ENCODE measurements at regions not wholly inside any gene's neighbourhood (a gene's known extent, or its start where the extent isn't known, plus 50 kb on each side); places are given as distances from the start of the nearest gene placed in this dataset.
A peak's percentile ranks its signal among the peaks of the same experiment; 100 is the strongest.

- no peak for DNase-seq
These were observed 83.4 kb upstream of the MGMT start for GRCh38 chr10:129383651-129384050.

- no peak for DNase-seq
These were observed 81.4 kb upstream of the MGMT start for GRCh38 chr10:129385600-129385999.

- no peak for DNase-seq
These were observed 80.4 kb upstream of the MGMT start for GRCh38 chr10:129386415-129387257.

GRCh38 chr10:129387258-129387525, 79.8 kb upstream of the MGMT start:
- no peak for DNase-seq

GRCh38 chr10:129388435-129388834, 78.6 kb upstream of the MGMT start:
- DNase-seq, result no peak

- no peak for DNase-seq
These were observed 77.8 kb upstream of the MGMT start for GRCh38 chr10:129389194-129389593.

- no peak for DNase-seq
These were observed 76.9 kb upstream of the MGMT start for GRCh38 chr10:129390147-129390546.

- no peak for DNase-seq
These were observed 76.3 kb upstream of the MGMT start for GRCh38 chr10:129390726-129391125.

GRCh38 chr10:129391464-129391863, 75.6 kb upstream of the MGMT start:
- no peak for DNase-seq

GRCh38 chr10:129392855-129393254, 74.2 kb upstream of the MGMT start:
- no peak for DNase-seq

- no peak for DNase-seq
These were observed 73.2 kb upstream of the MGMT start for GRCh38 chr10:129393812-129394211.

GRCh38 chr10:129394518-129395328, 72.3 kb upstream of the MGMT start:
- no peak for DNase-seq

- DNase-seq, result no peak
These were observed 70.9 kb upstream of the MGMT start for GRCh38 chr10:129396021-129396722.

- DNase-seq, result no peak
These were observed 69.7 kb upstream of the MGMT start for GRCh38 chr10:129397198-129397974.

- DNase-seq, result peak; percentile 84
These were observed 68.3 kb upstream of the MGMT start for GRCh38 chr10:129398711-129399141.

GRCh38 chr10:129400426-129400825, 66.6 kb upstream of the MGMT start:
- no peak for DNase-seq

- no peak for DNase-seq
These were observed 64.6 kb upstream of the MGMT start for GRCh38 chr10:129402459-129402858.

- no peak for DNase-seq
These were observed 63.0 kb upstream of the MGMT start for GRCh38 chr10:129404091-129404490.

- DNase-seq, result no peak
These were observed 61.7 kb upstream of the MGMT start for GRCh38 chr10:129405389-129405788.

- DNase-seq, result no peak
These were observed 56.2 kb upstream of the MGMT start for GRCh38 chr10:129410688-129411392.

- DNase-seq, result no peak
These were observed 55.7 kb upstream of the MGMT start for GRCh38 chr10:129411393-129411705.

GRCh38 chr10:129411772-129412171, 55.3 kb upstream of the MGMT start:
- no peak for DNase-seq
